OCI-LY3 (cell line): ENCODE measurements at regions not wholly inside any gene's neighbourhood (a gene's known extent, or its start where the extent isn't known, plus 50 kb on each side); places are given as distances from the start of the nearest gene placed in this dataset.

Source experiments
- H2AFZ ChIP-seq: fragments of 200-600, 300-600 bp; shearing (Covaris generic); 2 replicates; pipeline ENCODE4 v1.6.0; 2014; ENCODE audit warnings: antibody characterized with exemption, low read depth, low read length
- H3K27ac ChIP-seq: fragments of 200-600, 300-600 bp; sonication (generic); 2 replicates; pipeline ENCODE4 v1.5.1; 2014; ENCODE audit warnings: mild to moderate bottlenecking, low read length, moderate library complexity, mixed read lengths
- H3K27me3 ChIP-seq: fragments of 200-600, 300-600 bp; sonication (generic); 2 replicates; pipeline ENCODE4 v1.6.1; 2014; ENCODE audit warnings: low read depth, low read length, mixed read lengths
- H3K36me3 ChIP-seq: fragments of 200-600, 300-600 bp; sonication (generic); replicated peaks from 2 replicates; pipeline ENCODE3; 2014; ENCODE audit warnings: low read depth, low read length, mixed read lengths
- H3K4me1 ChIP-seq: fragments of 300-600, 200-600 bp; sonication (generic); 2 replicates; pipeline ENCODE4 v1.6.1; 2014; ENCODE audit warnings: low read length, mixed read lengths
- H3K4me2 ChIP-seq: fragments of 200-600, 300-600 bp; sonication (generic); 2 replicates; pipeline ENCODE4 v1.6.1; 2014; ENCODE audit warnings: low read length, mixed read lengths
- H3K4me3 ChIP-seq: fragments of 300-600, 200-600 bp; sonication (generic); 2 replicates; pipeline ENCODE4 v1.5.1; 2014; ENCODE audit warnings: antibody characterized with exemption, mild to moderate bottlenecking, low read length, moderate library complexity
- H3K79me2 ChIP-seq: fragments of 300-600, 200-600 bp; shearing (Covaris generic); 2 replicates; pipeline ENCODE4 v1.6.1; 2014; ENCODE audit warnings: mild to moderate bottlenecking, low read length, mixed read lengths
- H3K9ac ChIP-seq: fragments of 300-600, 200-600 bp; shearing (Covaris generic); 2 replicates; pipeline ENCODE4 v1.6.0; 2014; ENCODE audit warnings: mild to moderate bottlenecking, low read length, moderate library complexity
- H3K9me3 ChIP-seq: fragments of 200-600, 300-600 bp; shearing (Covaris generic); 2 replicates; pipeline ENCODE4 v1.6.1; 2014; ENCODE audit warnings: low read length, mixed read lengths; ENCODE audit not compliant: insufficient read depth
- H4K20me1 ChIP-seq: fragments of 200-600, 300-600 bp; sonication (generic); 2 replicates; pipeline ENCODE4 v1.6.1; 2016; ENCODE audit warnings: low read length, mixed read lengths; ENCODE audit not compliant: insufficient read depth
- EZH2phosphoT487 ChIP-seq: fragments of 200-600 bp; shearing (Covaris generic); IDR thresholded peaks from 2 replicates; pipeline ENCODE4 v1.6.1; 2018; ENCODE audit warnings: antibody characterized with exemption, mixed run types, low read depth
- TF ChIP-seq, protein P1 (sequence below): fragments of 200-600, 300-600 bp; sonication (generic); IDR thresholded peaks from 2 replicates; pipeline ENCODE4 v1.5.1; 2014; ENCODE audit warnings: antibody characterized with exemption, low read length, low read depth

DNA sequence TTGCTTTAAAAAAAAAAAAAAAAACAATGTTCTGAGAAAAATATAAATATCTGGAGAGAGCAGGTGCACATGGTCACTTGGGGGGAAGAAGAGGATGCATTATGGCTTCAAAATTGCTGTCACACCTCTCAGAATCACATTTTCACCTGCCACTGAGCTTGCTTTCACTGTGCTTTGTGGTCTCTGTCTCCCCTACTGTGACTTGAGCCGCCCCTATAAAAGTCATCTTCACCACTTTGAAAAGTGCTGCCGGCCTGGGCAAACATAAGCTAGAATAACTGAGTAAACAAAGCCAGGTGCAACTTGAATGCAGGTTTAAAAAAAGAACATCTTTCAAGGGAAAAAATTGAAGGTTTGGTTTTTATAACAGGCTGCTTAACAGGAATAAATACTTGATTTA is 368.1 kb upstream of the GRIA1 start:
- no peak overlapping the region for H3K9ac ChIP-seq
- no peaks in the 10 kb centered on the region for H3K79me2 ChIP-seq
- H3K27me3 ChIP-seq, result no peaks in the 10 kb centered on the region
- TF ChIP-seq, protein P1, sequence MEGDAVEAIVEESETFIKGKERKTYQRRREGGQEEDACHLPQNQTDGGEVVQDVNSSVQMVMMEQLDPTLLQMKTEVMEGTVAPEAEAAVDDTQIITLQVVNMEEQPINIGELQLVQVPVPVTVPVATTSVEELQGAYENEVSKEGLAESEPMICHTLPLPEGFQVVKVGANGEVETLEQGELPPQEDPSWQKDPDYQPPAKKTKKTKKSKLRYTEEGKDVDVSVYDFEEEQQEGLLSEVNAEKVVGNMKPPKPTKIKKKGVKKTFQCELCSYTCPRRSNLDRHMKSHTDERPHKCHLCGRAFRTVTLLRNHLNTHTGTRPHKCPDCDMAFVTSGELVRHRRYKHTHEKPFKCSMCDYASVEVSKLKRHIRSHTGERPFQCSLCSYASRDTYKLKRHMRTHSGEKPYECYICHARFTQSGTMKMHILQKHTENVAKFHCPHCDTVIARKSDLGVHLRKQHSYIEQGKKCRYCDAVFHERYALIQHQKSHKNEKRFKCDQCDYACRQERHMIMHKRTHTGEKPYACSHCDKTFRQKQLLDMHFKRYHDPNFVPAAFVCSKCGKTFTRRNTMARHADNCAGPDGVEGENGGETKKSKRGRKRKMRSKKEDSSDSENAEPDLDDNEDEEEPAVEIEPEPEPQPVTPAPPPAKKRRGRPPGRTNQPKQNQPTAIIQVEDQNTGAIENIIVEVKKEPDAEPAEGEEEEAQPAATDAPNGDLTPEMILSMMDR, result no peak
- no peak for TF ChIP-seq EZH2phosphoT487
- no peaks in the 10 kb centered on the region for H3K4me1 ChIP-seq
- H3K4me2 ChIP-seq, result no peak overlapping the region
- no peak overlapping the region for H3K27ac ChIP-seq
- no peak overlapping the region for H2AFZ ChIP-seq
- H3K4me3 ChIP-seq, result no peak overlapping the region
- H3K9me3 ChIP-seq, result no peaks in the 10 kb centered on the region
- H4K20me1 ChIP-seq, result no peaks in the 10 kb centered on the region
- H3K36me3 ChIP-seq, result no peaks in the 10 kb centered on the region

DNA sequence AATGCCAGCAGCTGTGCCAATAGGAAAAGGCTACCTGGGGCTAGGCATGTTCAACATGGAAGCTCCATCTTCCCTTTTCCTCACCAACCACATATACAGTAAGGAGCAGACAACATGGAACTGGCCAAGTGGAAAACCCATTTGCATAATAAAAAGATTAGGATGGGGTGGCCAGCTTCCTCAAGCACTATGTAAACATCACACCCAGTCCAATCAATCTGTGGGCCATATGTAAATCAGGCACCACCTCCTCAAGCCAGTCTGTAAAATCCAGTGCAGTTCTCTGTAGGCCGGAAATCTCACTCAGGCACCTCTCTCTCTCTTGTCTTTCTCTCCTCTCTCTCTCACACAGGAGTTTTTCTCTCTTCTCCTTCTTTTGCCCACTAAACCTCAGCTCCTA is 360.2 kb upstream of the GRIA1 start:
- H3K4me1 ChIP-seq, result no peaks in the 10 kb centered on the region
- H3K27ac ChIP-seq, result no peak overlapping the region

DNA sequence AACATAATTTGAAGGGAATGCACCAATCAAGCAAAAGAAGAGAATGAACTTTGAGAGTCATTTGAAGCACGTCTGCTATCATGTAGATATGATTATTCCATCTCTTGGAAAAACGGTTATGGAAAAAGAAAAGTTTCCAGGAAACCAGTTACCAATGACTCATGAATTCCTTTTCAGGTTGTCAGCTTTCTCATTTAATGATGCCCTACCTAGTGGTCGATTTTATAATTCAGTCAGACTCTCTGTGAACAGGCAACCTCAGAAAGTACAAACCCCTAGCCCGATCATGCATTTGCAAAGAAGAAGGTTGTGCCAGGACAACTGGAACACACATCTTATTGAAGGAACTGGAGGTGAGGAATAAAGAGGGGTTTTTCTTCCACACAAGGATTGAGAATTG is 355.1 kb upstream of the GRIA1 start:
- H3K27ac ChIP-seq, result no peak overlapping the region
- H3K9me3 ChIP-seq, result no peaks in the 10 kb centered on the region

More for the DNA sequence above, 360.2 kb upstream of the GRIA1 start:
- H3K4me3 ChIP-seq, result no peak overlapping the region
- H3K36me3 ChIP-seq, result no peaks in the 10 kb centered on the region
- no peaks in the 10 kb centered on the region for H3K79me2 ChIP-seq
- no peaks in the 10 kb centered on the region for H3K9me3 ChIP-seq
- no peaks in the 10 kb centered on the region for H3K27me3 ChIP-seq
- H4K20me1 ChIP-seq, result no peaks in the 10 kb centered on the region
- H3K9ac ChIP-seq, result no peak overlapping the region
- TF ChIP-seq EZH2phosphoT487, result no peak
- TF ChIP-seq, protein P1, result no peak
- no peak overlapping the region for H3K4me2 ChIP-seq
- H2AFZ ChIP-seq, result no peak overlapping the region

DNA sequence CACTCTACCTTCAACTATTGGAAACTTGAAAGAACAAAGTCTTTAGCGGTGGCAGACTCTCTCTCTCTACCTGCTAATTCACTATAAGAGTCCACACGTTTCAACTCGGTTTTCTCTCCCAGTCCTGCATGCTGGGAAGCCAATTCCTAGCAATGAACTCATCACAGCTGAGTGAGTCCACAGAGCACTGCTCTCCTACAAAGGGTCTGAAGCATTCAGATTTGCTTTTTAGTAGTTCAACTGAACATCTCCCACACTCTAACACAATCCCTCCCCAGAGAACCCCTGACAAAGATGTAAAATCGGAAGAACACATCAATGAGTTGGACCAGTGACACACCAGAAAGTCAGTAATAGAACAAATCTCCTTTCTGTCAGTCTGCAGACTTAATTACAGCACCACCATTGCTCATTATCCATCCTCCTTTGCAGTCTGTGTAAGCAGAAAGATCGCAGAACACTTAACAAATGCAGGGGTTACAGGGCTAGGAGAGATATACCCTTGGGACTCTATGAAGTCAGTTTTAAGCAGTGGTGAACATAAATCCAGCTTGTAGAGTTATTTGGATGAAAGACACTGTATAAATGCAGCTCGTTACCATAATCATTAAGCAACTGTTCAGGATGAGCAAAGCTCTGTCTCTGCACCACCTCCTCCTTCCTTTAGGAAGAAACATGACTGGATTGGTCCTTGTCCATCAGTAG is 353.4 kb upstream of the GRIA1 start:
- Histone ChIP-seq H3K9me3 (no peaks in the 10 kb centered on the region), H4K20me1 (no peaks in the 10 kb centered on the region), H3K9ac (no peak overlapping the region), H3K4me2 (no peak overlapping the region), H2AFZ (no peak overlapping the region), H3K36me3 (no peaks in the 10 kb centered on the region), H3K27ac (no peak overlapping the region), H3K4me3 (no peak overlapping the region), H3K4me1 (no peaks in the 10 kb centered on the region), H3K79me2 (no peaks in the 10 kb centered on the region), H3K27me3 (no peaks in the 10 kb centered on the region)
- no peak for TF ChIP-seq EZH2phosphoT487
- TF ChIP-seq, protein P1, result no peak

More for the DNA sequence above, 355.1 kb upstream of the GRIA1 start:
- no peaks in the 10 kb centered on the region for H3K36me3 ChIP-seq
- no peaks in the 10 kb centered on the region for H3K27me3 ChIP-seq
- H3K9ac ChIP-seq, result no peak overlapping the region
- no peak overlapping the region for H2AFZ ChIP-seq
- TF ChIP-seq, protein P1, result no peak
- TF ChIP-seq EZH2phosphoT487, result no peak
- H3K4me1 ChIP-seq, result no peaks in the 10 kb centered on the region
- no peaks in the 10 kb centered on the region for H4K20me1 ChIP-seq
- no peak overlapping the region for H3K4me2 ChIP-seq
- no peaks in the 10 kb centered on the region for H3K79me2 ChIP-seq
- H3K4me3 ChIP-seq, result no peak overlapping the region
